Erythroblast (primary cell): ENCODE measurements at regions not wholly inside any gene's neighbourhood (a gene's known extent, or its start where the extent isn't known, plus 50 kb on each side); places are given as distances from the start of the nearest gene placed in this dataset.

ENCODE experiments used
- GATA1 ChIP-seq: IDR thresholded peaks from 2 replicates; pipeline ENCODE4 v1.6.1; 2011; ENCODE audit warnings: low read depth, mild to moderate bottlenecking, control low read depth, low read length, moderate library complexity
- POLR2A ChIP-seq: IDR thresholded peaks from 2 replicates; pipeline ENCODE4 v1.6.1; 2011; ENCODE audit warnings: mild to moderate bottlenecking, low read length

- TF ChIP-seq POLR2A: no peak
- no peak for TF ChIP-seq GATA1
Observed at GRCh38 chr16:66107661-66108060, 258.8 kb upstream of the CDH5 start.
